Fibroblast of peridontal ligament (primary cell): ENCODE measurements at regions not wholly inside any gene's neighbourhood (a gene's known extent, or its start where the extent isn't known, plus 50 kb on each side); places are given as distances from the start of the nearest gene placed in this dataset.

ENCODE experiments used
- DNase-seq: peaks from one replicate; pipeline ENCODE4 v3.0.0-alpha.2; 2010; ENCODE audit errors: extremely low read depth

GRCh38 chr1:78797108-78797781 is 147.6 kb downstream of the IFI44 start:
- DNase-seq, result no peak

- DNase-seq, result no peak
Measured at GRCh38 chr1:78799926-78800325, 150.3 kb downstream of the IFI44 start.

GRCh38 chr1:78814176-78814575 is 164.5 kb downstream of the IFI44 start:
- DNase-seq, result no peak

- peak; percentile 84 for DNase-seq
Measured at GRCh38 chr1:78825561-78825960, 175.9 kb downstream of the IFI44 start.

GRCh38 chr1:78829644-78830043 is 176.9 kb downstream of the ADGRL4 start:
- DNase-seq, result no peak

GRCh38 chr1:78830321-78830720 is 176.2 kb downstream of the ADGRL4 start:
- no peak for DNase-seq

- DNase-seq, result peak; percentile 92
Measured at GRCh38 chr1:78831731-78832360, 174.7 kb downstream of the ADGRL4 start.

GRCh38 chr1:78833491-78833890 is 173.0 kb downstream of the ADGRL4 start:
- peak; percentile 84 for DNase-seq

- DNase-seq, result no peak
Measured at GRCh38 chr1:78834201-78834741, 172.3 kb downstream of the ADGRL4 start.

- peak; percentile 61 for DNase-seq
Measured at GRCh38 chr1:78836726-78837125, 169.8 kb downstream of the ADGRL4 start.

- peak; percentile 81 for DNase-seq
Measured at GRCh38 chr1:78839704-78840277, 166.7 kb downstream of the ADGRL4 start.
